ENCODE measurements at regions not wholly inside any gene's neighbourhood (a gene's known extent, or its start where the extent isn't known, plus 50 kb on each side); places are given as distances from the start of the nearest gene placed in this dataset.

DNA sequence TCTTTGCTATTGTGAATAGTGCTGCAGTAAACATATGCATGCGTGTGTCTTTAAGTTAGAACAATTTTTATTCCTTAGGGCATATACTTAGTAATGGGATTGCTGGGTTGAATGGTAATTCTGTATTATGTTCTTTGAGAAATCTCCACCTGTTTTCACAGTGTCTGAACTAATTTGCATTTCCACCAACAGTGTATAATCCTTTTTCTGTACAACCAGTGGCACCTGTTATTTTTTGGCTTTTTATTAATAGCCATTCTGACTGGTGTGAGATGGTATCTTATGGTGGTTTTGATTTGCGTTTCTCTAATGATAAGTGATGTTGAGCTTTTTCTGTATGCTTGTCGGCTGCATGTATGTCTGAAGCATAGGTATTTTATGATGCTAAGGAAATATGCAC lies 820.8 kb upstream of the MAP3K7 start:
- TF ChIP-seq, protein P1, sequence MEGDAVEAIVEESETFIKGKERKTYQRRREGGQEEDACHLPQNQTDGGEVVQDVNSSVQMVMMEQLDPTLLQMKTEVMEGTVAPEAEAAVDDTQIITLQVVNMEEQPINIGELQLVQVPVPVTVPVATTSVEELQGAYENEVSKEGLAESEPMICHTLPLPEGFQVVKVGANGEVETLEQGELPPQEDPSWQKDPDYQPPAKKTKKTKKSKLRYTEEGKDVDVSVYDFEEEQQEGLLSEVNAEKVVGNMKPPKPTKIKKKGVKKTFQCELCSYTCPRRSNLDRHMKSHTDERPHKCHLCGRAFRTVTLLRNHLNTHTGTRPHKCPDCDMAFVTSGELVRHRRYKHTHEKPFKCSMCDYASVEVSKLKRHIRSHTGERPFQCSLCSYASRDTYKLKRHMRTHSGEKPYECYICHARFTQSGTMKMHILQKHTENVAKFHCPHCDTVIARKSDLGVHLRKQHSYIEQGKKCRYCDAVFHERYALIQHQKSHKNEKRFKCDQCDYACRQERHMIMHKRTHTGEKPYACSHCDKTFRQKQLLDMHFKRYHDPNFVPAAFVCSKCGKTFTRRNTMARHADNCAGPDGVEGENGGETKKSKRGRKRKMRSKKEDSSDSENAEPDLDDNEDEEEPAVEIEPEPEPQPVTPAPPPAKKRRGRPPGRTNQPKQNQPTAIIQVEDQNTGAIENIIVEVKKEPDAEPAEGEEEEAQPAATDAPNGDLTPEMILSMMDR (IDR thresholded peaks at IDR 0.05) = no peak
- TF ChIP-seq POLR2AphosphoS5 (IDR thresholded peaks at IDR 0.05) = no peak

All from upper lobe of left lung (tissue), 4 donors.